GM23338 (cell line): ENCODE measurements at regions not wholly inside any gene's neighbourhood (a gene's known extent, or its start where the extent isn't known, plus 50 kb on each side); places are given as distances from the start of the nearest gene placed in this dataset.

ENCODE experiments used
- ATAC-seq: fragments of 200-7000 bp; cut with Tn5 transposase; 3 replicates; pipeline ENCODE4 v1.9.1; 2020
- DNase-seq: peaks from one replicate; pipeline ENCODE4 v3.0.0-alpha.2; 2015; ENCODE audit warnings: low spot score
- H2AFZ ChIP-seq: fragments of 200-600 bp; sonication (generic); 2 replicates; pipeline ENCODE4 v1.8.0; 2016; ENCODE audit warnings: antibody characterized with exemption, mild to moderate bottlenecking, moderate library complexity
- H3F3A ChIP-seq: fragments of 200-600 bp; sonication (generic); replicated peaks from 2 replicates; pipeline ENCODE4 v1.8.0; 2017; ENCODE audit warnings: antibody characterized with exemption, mixed run types, low read depth
- H3K27ac ChIP-seq: fragments of 200-600 bp; sonication (generic); 2 replicates; pipeline ENCODE4 v1.6.1; 2016; ENCODE audit warnings: low read depth
- H3K27me3 ChIP-seq: fragments of 200-600 bp; sonication (generic); 2 replicates; pipeline ENCODE4 v1.8.0; 2016; ENCODE audit warnings: mild to moderate bottlenecking, mixed run types, moderate library complexity; ENCODE audit not compliant: insufficient read depth
- H3K36me3 ChIP-seq: fragments of 200-600 bp; sonication (generic); 2 replicates; pipeline ENCODE4 v1.8.0; 2016; ENCODE audit warnings: mild to moderate bottlenecking; ENCODE audit not compliant: insufficient read depth
- H3K4me1 ChIP-seq: fragments of 200-600 bp; sonication (generic); 2 replicates; pipeline ENCODE4 v1.8.0; 2016; ENCODE audit warnings: mild to moderate bottlenecking, moderate library complexity; ENCODE audit not compliant: insufficient read depth
- H3K4me2 ChIP-seq: fragments of 200-600 bp; sonication (generic); 2 replicates; pipeline ENCODE4 v1.7.1; 2017; ENCODE audit warnings: mixed run types
- H3K4me3 ChIP-seq: fragments of 200-600 bp; sonication (generic); 2 replicates; pipeline ENCODE4 v1.6.1; 2016; ENCODE audit warnings: mixed run types
- H3K79me2 ChIP-seq: fragments of 200-600 bp; sonication (generic); replicated peaks from 2 replicates; pipeline ENCODE4 v1.8.0; 2017; ENCODE audit warnings: mild to moderate bottlenecking; ENCODE audit not compliant: insufficient read depth
- H3K9me2 ChIP-seq: fragments of 200-600 bp; sonication (generic); 2 replicates; pipeline ENCODE4 v1.8.0; 2017; ENCODE audit not compliant: insufficient read depth
- H4K20me1 ChIP-seq: fragments of 200-600 bp; sonication (generic); replicated peaks from 2 replicates; pipeline ENCODE4 v1.8.0; 2017; ENCODE audit warnings: mild to moderate bottlenecking; ENCODE audit not compliant: insufficient read depth
- H3K27ac Mint-ChIP-seq: 2 replicates; pipeline ENCODE4 v1.8.0; 2020; ENCODE audit warnings: inconsistent platforms, mild to moderate bottlenecking, moderate library complexity, mixed read lengths
- H3K27me3 Mint-ChIP-seq: 3 replicates; pipeline ENCODE4 v1.8.0; 2022; ENCODE audit warnings: low read depth, mild to moderate bottlenecking, moderate library complexity, mixed read lengths, inconsistent platforms; ENCODE audit not compliant: insufficient read depth, poor library complexity
- H3K36me3 Mint-ChIP-seq: 3 replicates; pipeline ENCODE4 v1.8.0; 2021; ENCODE audit warnings: low read depth, mild to moderate bottlenecking, inconsistent platforms, moderate library complexity, mixed read lengths
- H3K4me1 Mint-ChIP-seq: 3 replicates; pipeline ENCODE4 v1.8.0; 2020; ENCODE audit warnings: mild to moderate bottlenecking, inconsistent platforms, mixed read lengths
- H3K4me3 Mint-ChIP-seq: 3 replicates; pipeline ENCODE4 v1.8.0; 2021; ENCODE audit warnings: moderate library complexity, mild to moderate bottlenecking, inconsistent platforms, mixed read lengths
- H3K9me3 Mint-ChIP-seq: 3 replicates; pipeline ENCODE4 v1.8.0; 2020; ENCODE audit warnings: moderate library complexity, mild to moderate bottlenecking, inconsistent platforms, mixed read lengths
- CREB1 ChIP-seq: fragments of 250-450 bp; sonication (Bioruptor Pico); IDR thresholded peaks from 2 replicates; pipeline ENCODE4 v1.5.0; 2020; ENCODE audit warnings: low read depth, mild to moderate bottlenecking, moderate library complexity
- CTCF ChIP-seq, 2 experiments: fragments of 200-600 bp in 1 of 2; sonication (generic) in 1 of 2; conservative IDR thresholded peaks; 2 replicates each; pipeline versions ENCODE4 v1.5.1 to v1.6.1; 2016 to 2017; ENCODE audit warnings: antibody characterized with exemption in 2 of 2, low read depth in 2 of 2, mild to moderate bottlenecking in 2 of 2, moderate library complexity in 1 of 2
- ETS1 ChIP-seq: IDR thresholded peaks from 2 replicates; pipeline ENCODE4 v1.6.1; 2016; ENCODE audit warnings: antibody characterized with exemption
- EZH2 ChIP-seq: fragments of 200-600 bp; sonication (generic); IDR thresholded peaks from one replicate; pipeline ENCODE4 v1.8.0; 2017; ENCODE audit warnings: antibody characterized with exemption, mild to moderate bottlenecking, low read depth; ENCODE audit not compliant: unreplicated experiment
- EZH2phosphoT487 ChIP-seq: fragments of 200-600 bp; sonication (generic); IDR thresholded peaks from one replicate; pipeline ENCODE4 v1.8.1; 2018; ENCODE audit warnings: antibody characterized with exemption; ENCODE audit not compliant: unreplicated experiment
- JUNB ChIP-seq: IDR thresholded peaks from one replicate; pipeline ENCODE4 v1.6.1; 2016; ENCODE audit warnings: antibody characterized with exemption; ENCODE audit not compliant: unreplicated experiment
- NANOG ChIP-seq: IDR thresholded peaks from 2 replicates; pipeline ENCODE4 v1.6.1; 2016; ENCODE audit warnings: antibody characterized with exemption, borderline replicate concordance
- POLR2AphosphoS5 ChIP-seq: IDR thresholded peaks from 2 replicates; pipeline ENCODE4 v1.6.1; 2016; ENCODE audit warnings: antibody characterized with exemption, low read depth
- REST ChIP-seq: IDR thresholded peaks from one replicate; pipeline ENCODE4 v1.6.1; 2018; ENCODE audit warnings: antibody characterized with exemption; ENCODE audit not compliant: unreplicated experiment
- STAT1 ChIP-seq: IDR thresholded peaks from one replicate; pipeline ENCODE4 v1.6.1; 2016; ENCODE audit warnings: antibody characterized with exemption; ENCODE audit not compliant: unreplicated experiment
- ZNF114 ChIP-seq: fragments of 250-450 bp; sonication (Bioruptor Pico); IDR thresholded peaks from 2 replicates; pipeline ENCODE4 v1.5.0; 2020; ENCODE audit warnings: mild to moderate bottlenecking, moderate library complexity
- ZNF331 ChIP-seq: fragments of 250-450 bp; sonication (Bioruptor Pico); IDR thresholded peaks from 2 replicates; pipeline ENCODE4 v1.5.0; 2020; ENCODE audit warnings: low read depth, mild to moderate bottlenecking, moderate library complexity
- ZNF462 ChIP-seq: fragments of 250-450 bp; sonication (Bioruptor Pico); IDR thresholded peaks from 2 replicates; pipeline ENCODE4 v1.5.0; 2020; ENCODE audit warnings: mild to moderate bottlenecking, moderate library complexity

GRCh38 chr14:97572583-97573458 lies 775.6 kb downstream of the VRK1 start:
- no peak overlapping the region for H3K4me3 ChIP-seq
- no peaks in the 10 kb centered on the region for H3K36me3 ChIP-seq
- no peak for TF ChIP-seq STAT1
- TF ChIP-seq POLR2AphosphoS5, result no peak
- TF ChIP-seq JUNB, result no peak
- TF ChIP-seq REST, result no peak
- no peak for TF ChIP-seq CREB1 (CRISPR knock-in tag)
- no peak for TF ChIP-seq CTCF (conservative IDR thresholded peaks at IDR 0.05; ENCODE audit: low read depth in 2 of 2)
- TF ChIP-seq EZH2, result no peak
- TF ChIP-seq NANOG, result no peak
- TF ChIP-seq ZNF331 (CRISPR knock-in tag), result no peak
- no peak for TF ChIP-seq EZH2phosphoT487
- no peak for TF ChIP-seq ZNF114 (CRISPR knock-in tag)
- TF ChIP-seq ETS1, result no peak
- no peak for TF ChIP-seq ZNF462 (CRISPR knock-in tag)
- no peaks in the 10 kb centered on the region for H3F3A ChIP-seq
- peaks cover 9% of the 10 kb centered on the region for H3K4me1 ChIP-seq
- Mint-ChIP-seq H3K36me3 (no peaks in the 10 kb centered on the region), H3K27me3 (peaks cover 7% of the 10 kb centered on the region), H3K27ac (0 out of 2 replicates have a peak overlapping the region, but pooled peaks have one; percentile 5), H3K4me1 (peaks cover 13% of the 10 kb centered on the region), H3K4me3 (no peak overlapping the region; the same call in 2 of the 3 replicates), H3K9me3 (no peaks in the 10 kb centered on the region)
- no peaks in the 10 kb centered on the region for H3K79me2 ChIP-seq
- peaks cover 25% of the 10 kb centered on the region; the same call in 1 of the 2 replicates for H3K9me2 ChIP-seq
- H4K20me1 ChIP-seq, result no peaks in the 10 kb centered on the region
- H3K27ac ChIP-seq, result no peak overlapping the region
- DNase-seq, result peak; percentile 22
- H2AFZ ChIP-seq, result peak overlapping the region; percentile 50; the same call in 1 of the 2 replicates
- H3K27me3 ChIP-seq, result no peaks in the 10 kb centered on the region
- ATAC-seq, result peak; percentile 34; the same call in 2 of the 3 replicates
- peak overlapping the region; percentile 54 for H3K4me2 ChIP-seq
